Activated CD4-positive, alpha-beta memory T cell treated with anti-CD3 and anti-CD28 coated beads, Interleukin-2, amount 10 ng/mL, durations not matched to agents 7 days and 5 days (primary cell): ENCODE measurements at regions not wholly inside any gene's neighbourhood (a gene's known extent, or its start where the extent isn't known, plus 50 kb on each side); places are given as distances from the start of the nearest gene placed in this dataset.

ENCODE experiments used
- CTCF ChIA-PET: fragments of 350-600 bp; sonication (Branson Sonifier 250); formaldehyde crosslinking; loops from one replicate; lab custom pipeline; 2021; ENCODE audit warnings: antibody characterized with exemption, inconsistent platforms; lab: Charles Lee
- POLR2A ChIA-PET: fragments of 350-600 bp; sonication (Branson Sonifier 250); formaldehyde crosslinking; loops from one replicate; lab custom pipeline; 2021; ENCODE audit warnings: antibody characterized with exemption; lab: Charles Lee
- DNase-seq: peaks from one replicate; pipeline ENCODE4 v3.0.0-alpha.2; 2020
- H3K27ac Mint-ChIP-seq: one replicate; pipeline ENCODE4 v1.8.0; 2021; ENCODE audit warnings: mild to moderate bottlenecking, mixed read lengths
- H3K27me3 Mint-ChIP-seq: one replicate; pipeline ENCODE4 v1.8.0; 2021; ENCODE audit warnings: mixed read lengths
- H3K36me3 Mint-ChIP-seq: one replicate; pipeline ENCODE4 v1.8.0; 2021; ENCODE audit warnings: low read depth, mixed read lengths
- H3K4me1 Mint-ChIP-seq: one replicate; pipeline ENCODE4 v1.8.0; 2021; ENCODE audit warnings: mixed read lengths
- H3K4me3 Mint-ChIP-seq: one replicate; pipeline ENCODE4 v1.8.0; 2021; ENCODE audit warnings: mild to moderate bottlenecking, mixed read lengths
- H3K9me3 Mint-ChIP-seq: one replicate; pipeline ENCODE4 v1.8.0; 2021; ENCODE audit warnings: mixed read lengths

DNA sequence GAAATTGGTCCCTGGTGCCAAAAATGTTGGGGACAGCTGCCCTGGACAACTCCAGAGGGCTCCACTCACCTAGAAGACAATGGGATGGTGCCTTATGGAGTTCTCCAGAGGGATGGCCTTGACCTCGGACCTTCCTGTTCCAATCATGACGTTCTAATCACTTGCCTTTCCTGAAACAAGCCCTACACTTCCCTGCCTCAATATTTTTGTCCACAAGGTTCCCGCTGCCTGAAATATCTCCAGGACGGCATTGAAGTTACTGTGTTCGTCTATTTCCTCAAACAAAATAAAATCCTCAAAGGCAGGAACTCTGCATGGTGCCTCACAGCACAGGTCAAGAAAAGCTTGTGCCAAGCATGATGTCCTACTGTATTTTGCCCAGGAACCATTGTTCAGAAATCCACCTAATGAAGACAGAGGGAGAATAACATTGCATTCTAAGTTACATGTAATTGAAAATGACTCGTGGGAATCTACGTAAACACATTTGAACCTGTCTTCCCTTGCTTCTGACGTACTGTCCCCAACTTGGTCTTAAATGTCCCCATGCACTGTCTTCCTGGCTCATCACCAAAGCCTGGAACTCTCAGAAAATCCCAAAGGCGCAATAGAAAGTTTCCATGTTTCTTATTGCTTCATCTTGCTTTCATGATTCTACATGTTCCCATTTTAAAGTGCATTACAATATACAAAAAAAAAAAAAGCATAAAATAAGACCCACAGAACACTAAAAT lies 342.3 kb upstream of the NRP1 start:
- ChIA-PET POLR2A (no interaction called here), CTCF (no interaction called here)
- H3K4me3 Mint-ChIP-seq: no peak overlapping the region
- no peaks in the 10 kb centered on the region for H3K4me1 Mint-ChIP-seq
- no peak for DNase-seq
- no peaks in the 10 kb centered on the region for H3K36me3 Mint-ChIP-seq
- no peak overlapping the region for H3K27ac Mint-ChIP-seq
- H3K27me3 Mint-ChIP-seq: no peaks in the 10 kb centered on the region
- H3K9me3 Mint-ChIP-seq: no peaks in the 10 kb centered on the region

DNA sequence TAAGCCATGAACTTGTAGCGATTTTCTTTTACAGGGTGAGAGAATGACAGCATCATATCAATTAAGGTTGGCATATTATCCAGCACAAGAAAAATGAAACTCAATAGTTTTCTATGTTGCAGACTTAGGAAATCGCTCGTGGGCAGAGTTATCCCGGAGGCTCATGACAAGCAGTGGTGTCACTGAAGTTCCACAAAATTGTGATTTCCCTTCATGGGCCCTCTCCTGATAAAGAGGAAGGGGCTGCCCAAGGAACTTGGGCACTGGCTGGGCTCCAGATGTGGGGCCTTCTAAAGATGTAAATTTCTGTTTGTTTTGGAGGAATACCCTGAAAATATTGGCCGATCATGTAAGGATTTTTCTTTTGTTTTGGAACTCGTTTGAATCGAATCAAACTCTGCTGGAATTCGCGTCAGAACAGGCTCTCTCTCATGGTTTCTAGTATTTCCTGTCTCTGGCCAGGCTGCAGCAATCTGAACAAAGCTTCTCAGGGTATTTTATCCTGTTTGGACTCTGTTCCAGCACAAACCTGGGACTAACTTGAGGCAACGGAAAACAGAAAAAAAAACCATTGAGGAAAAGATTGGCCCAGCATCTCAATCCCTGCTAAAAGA lies 340.6 kb upstream of the NRP1 start:
- POLR2A ChIA-PET: no interaction called here
- H3K27ac Mint-ChIP-seq: no peak overlapping the region
- H3K27me3 Mint-ChIP-seq: no peaks in the 10 kb centered on the region
- no peaks in the 10 kb centered on the region for H3K4me1 Mint-ChIP-seq
- CTCF ChIA-PET: no interaction called here
- H3K4me3 Mint-ChIP-seq: no peak overlapping the region
- no peaks in the 10 kb centered on the region for H3K9me3 Mint-ChIP-seq
- no peaks in the 10 kb centered on the region for H3K36me3 Mint-ChIP-seq
- DNase-seq: no peak

DNA sequence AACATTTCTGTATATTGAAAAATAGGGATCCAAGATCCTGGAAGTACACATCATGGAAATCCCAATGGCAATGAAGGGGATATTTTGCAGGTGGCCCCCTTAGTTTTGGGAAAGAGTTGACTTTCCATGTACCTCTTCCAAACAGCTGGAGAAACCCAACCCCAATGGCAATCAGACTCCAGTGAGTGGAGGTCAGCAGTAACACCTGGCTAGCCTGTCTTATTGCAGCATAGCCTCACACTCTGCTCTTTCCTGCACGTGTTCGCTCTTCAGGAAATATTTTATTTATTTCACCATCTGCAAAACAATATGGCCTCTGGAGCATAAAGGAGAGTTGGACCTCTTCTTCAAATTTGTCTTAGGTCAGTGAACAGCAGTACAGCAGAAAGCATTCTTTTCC lies 340.0 kb upstream of the NRP1 start:
- ChIA-PET POLR2A (no interaction called here), CTCF (no interaction called here)
- Mint-ChIP-seq H3K4me1 (no peaks in the 10 kb centered on the region), H3K36me3 (no peaks in the 10 kb centered on the region), H3K4me3 (no peak overlapping the region), H3K27ac (no peak overlapping the region), H3K9me3 (no peaks in the 10 kb centered on the region), H3K27me3 (no peaks in the 10 kb centered on the region)
- no peak for DNase-seq

DNA sequence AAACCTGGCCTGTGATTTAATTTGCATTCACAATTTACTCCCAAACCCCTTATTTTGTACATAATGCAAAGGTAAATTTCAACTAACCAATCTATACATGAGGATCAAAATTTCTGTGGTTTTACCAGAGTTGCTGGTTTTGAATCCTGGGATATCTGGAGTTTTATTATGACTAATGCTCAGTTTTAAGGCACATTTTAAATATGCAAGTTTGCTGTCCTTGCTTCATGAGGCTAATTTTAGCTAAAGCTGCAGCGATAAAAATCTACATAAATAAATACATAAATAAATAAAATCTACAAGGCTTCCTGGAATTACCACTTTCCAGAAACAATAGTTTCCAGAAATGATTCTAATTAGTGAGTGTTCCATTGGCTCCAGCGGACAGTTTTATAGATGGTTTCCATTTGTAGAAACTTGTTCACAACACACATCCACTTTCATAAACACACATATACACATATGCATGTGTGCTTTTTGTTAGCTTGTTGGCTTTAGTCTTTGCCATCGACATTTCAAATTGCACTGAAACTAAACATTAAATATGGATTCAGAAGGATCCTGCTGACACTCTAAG lies 339.5 kb upstream of the NRP1 start:
- Mint-ChIP-seq H3K36me3 (no peaks in the 10 kb centered on the region), H3K4me1 (no peaks in the 10 kb centered on the region), H3K27me3 (no peaks in the 10 kb centered on the region), H3K4me3 (no peak overlapping the region), H3K27ac (no peak overlapping the region), H3K9me3 (no peaks in the 10 kb centered on the region)
- ChIA-PET POLR2A (no interaction called here), CTCF (no interaction called here)
- DNase-seq: no peak

DNA sequence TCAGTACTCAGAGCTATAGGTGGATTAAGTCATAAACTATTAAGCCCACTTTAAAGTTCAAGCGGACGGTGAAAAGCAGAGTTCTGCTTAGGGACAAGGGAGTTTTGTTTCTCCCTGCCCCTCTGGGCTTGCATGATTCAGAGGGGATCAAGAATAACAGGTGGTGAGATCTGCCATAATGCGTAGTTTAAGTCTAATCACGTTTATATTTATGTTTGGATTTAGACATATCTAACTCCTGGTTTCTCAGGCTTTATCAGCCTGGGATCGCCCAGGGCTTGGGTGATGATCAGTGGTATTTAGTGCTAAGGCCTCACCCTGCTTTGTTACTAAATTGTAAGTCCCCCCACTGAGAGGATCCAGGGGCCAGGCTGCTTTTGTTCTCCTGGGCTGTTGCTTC lies 335.4 kb upstream of the NRP1 start:
- CTCF ChIA-PET: no interaction called here
- peaks cover 1% of the 10 kb centered on the region for H3K27me3 Mint-ChIP-seq
- peaks cover 2% of the 10 kb centered on the region for H3K4me1 Mint-ChIP-seq
- H3K36me3 Mint-ChIP-seq: no peaks in the 10 kb centered on the region
- POLR2A ChIA-PET: no interaction called here
- H3K27ac Mint-ChIP-seq: no peak overlapping the region
- H3K9me3 Mint-ChIP-seq: no peaks in the 10 kb centered on the region
- no peak for DNase-seq
- H3K4me3 Mint-ChIP-seq: no peak overlapping the region

DNA sequence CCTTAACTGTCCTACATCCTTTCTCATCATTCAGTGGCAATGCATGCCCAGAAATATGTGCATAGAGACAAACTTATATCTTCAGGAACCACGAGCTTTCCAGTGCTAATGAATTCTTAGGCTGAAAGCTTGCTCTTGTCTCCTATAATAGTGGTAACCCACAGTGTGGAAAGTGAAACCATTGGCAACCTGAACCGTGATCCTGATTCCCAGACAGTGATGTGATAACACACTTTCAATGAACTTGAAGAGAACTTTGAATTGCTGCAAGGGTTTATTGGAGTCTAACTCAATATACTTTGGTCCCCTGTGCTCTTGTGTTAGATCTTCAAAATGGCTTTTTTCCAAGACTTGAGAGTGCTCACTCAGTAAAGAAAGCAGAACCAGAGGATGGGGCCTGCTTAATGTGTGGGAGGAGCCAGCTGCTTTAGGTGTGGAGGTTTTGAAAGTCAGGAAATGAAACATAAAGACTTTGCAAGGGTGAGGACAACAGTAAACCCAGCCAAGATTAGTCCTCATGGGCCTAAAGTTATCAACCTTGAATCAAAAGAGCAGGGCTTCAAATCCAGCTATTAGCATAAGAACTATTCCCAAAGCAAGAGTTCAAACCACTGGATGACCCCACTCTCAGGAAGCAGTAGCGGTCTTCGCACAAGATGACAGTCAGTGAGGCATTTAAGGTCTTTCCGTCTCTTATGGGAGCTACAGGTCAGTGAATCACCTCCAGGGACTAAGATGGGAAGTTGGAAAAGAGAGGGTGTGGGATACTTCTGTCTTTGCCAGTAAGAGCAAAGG lies 332.4 kb upstream of the NRP1 start:
- DNase-seq: no peak
- Mint-ChIP-seq H3K4me3 (no peak overlapping the region), H3K4me1 (peaks cover 2% of the 10 kb centered on the region), H3K9me3 (peaks cover 9% of the 10 kb centered on the region), H3K27ac (no peak overlapping the region), H3K36me3 (no peaks in the 10 kb centered on the region), H3K27me3 (peaks cover 4% of the 10 kb centered on the region)
- POLR2A ChIA-PET: no interaction called here
- CTCF ChIA-PET: no interaction called here

DNA sequence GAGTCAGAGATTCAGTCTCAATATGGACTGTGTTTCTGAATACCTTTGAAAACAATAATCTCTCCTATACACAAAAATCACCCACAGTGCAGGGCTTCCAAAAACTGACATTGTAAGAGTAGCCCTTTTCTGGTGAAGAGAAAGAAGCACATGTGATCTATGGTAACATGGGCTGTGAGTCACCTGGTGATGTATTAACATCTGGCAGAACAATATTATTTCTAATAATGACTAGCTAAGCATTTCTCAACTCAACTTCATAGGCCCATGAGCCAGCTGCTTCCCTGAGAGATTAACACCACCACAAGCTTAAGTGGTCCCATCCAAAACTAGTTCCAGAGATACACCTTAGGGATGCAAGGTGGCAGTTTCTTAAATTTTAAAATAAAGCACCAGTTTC lies 331.0 kb upstream of the NRP1 start:
- POLR2A ChIA-PET: no interaction called here
- peaks cover 9% of the 10 kb centered on the region for H3K9me3 Mint-ChIP-seq

DNA sequence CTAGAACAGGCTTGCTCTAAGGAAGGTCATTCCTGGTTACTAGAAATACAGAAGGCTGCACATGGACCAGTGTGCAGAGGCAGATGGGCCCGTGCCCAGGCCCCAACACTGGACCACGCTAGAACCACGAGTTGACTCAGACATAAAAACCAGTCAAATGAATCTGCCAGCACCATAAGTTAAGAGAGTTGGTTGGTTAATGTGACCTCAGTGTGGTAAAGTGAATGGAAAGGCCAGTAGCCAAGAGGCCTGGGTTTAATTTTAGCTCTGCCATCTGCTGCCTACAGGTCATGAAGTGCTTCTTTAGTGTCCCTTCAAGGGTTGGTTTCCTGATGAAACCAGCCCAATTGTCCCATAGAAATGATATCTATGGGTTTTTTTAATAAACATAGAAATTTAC lies 329.6 kb upstream of the NRP1 start:
- ChIA-PET CTCF (no interaction called here), POLR2A (no interaction called here)
- Mint-ChIP-seq H3K27me3 (peaks cover 7% of the 10 kb centered on the region), H3K9me3 (peaks cover 9% of the 10 kb centered on the region), H3K4me1 (peaks cover 2% of the 10 kb centered on the region), H3K4me3 (no peak overlapping the region), H3K27ac (no peak overlapping the region), H3K36me3 (no peaks in the 10 kb centered on the region)
- no peak for DNase-seq

More for the DNA sequence above, 331.0 kb upstream of the NRP1 start:
- Mint-ChIP-seq H3K4me3 (no peak overlapping the region), H3K4me1 (peaks cover 2% of the 10 kb centered on the region), H3K27me3 (peaks cover 4% of the 10 kb centered on the region), H3K36me3 (no peaks in the 10 kb centered on the region), H3K27ac (no peak overlapping the region)
- DNase-seq: no peak
- CTCF ChIA-PET: no interaction called here

DNA sequence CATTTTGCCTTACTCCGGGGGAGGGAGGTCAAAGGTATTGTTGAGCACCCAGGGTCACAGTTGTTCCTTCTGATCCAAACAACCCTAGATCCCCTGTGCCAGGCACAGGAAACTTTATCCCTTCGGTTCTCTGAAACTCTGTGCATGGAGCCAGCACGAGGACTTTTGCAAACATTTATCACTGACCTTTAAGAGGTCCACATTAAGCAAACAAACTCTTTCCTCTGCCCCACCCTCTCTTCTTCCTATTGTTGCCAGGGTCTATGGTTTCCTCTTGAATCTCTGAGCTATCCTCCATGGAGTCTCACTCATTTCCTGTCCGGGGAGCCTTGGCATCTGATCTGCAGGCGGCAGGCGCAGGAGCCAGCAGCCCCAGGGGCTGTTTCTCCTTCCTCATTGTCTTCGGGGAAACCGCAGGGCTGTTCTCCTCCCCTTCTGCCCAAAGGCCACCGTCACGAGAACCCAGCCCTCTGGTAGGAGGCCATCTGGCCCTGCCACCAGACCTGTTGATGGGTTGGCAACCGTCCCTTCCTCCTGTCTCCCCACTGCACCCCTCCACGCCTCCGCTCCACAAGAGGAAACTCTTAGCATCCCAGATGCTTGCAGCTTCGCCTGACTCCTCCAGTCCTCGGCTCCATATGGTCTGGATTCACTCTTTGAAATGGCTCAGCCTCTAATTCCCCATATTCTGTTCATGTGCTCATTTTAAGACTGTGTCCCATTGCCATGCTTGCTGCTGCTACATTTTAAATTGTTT lies 327.3 kb upstream of the NRP1 start:
- POLR2A ChIA-PET: no interaction called here
- no peak for DNase-seq
- Mint-ChIP-seq H3K27me3 (peaks cover 9% of the 10 kb centered on the region), H3K4me3 (no peak overlapping the region), H3K9me3 (peaks cover 9% of the 10 kb centered on the region), H3K36me3 (no peaks in the 10 kb centered on the region), H3K4me1 (peaks cover under 1% of the 10 kb centered on the region), H3K27ac (no peak overlapping the region)
- CTCF ChIA-PET: no interaction called here

DNA sequence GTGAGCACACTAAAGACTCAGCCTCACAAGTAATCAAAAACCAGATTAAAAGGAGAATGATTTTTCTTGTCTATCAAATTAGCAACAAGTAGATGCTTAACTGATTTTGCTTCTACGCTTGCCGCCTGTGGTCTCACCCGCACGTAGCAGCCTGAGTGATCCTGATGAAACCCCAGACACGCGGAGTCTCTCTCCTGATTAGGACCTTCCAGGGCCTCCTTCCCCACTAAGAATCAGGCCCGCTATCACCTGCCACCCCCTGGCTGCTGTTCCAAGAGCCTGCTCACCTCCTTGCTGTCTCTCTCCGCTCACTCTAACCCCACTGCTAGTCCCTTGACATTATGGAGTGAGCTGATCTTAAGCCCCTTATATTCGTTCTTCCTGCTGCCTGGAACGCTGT lies 325.9 kb upstream of the NRP1 start:
- Mint-ChIP-seq H3K9me3 (peaks cover 9% of the 10 kb centered on the region), H3K27ac (no peak overlapping the region), H3K27me3 (peaks cover 9% of the 10 kb centered on the region), H3K4me1 (peaks cover 1% of the 10 kb centered on the region), H3K36me3 (no peaks in the 10 kb centered on the region), H3K4me3 (no peak overlapping the region)
- ChIA-PET CTCF (no interaction called here), POLR2A (no interaction called here)
- no peak for DNase-seq

DNA sequence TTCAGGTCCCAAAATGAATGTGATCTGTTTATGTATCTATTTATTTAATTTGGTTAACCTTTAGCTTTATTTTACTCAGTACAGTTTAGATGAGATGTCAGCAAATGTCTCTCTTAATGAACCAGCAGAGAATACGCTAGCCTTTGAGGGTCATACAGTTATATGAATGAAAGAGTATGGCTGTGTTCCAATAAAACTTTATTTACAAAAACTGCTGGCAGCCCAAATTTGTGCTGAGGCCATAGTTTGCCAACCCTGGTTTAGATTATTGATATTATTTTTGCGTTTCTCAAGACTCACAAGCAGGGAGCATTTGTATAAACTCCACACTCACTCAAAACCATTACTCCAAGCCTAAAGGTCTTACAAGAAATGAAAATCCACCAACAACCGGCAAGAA lies 323.4 kb upstream of the NRP1 start:
- Mint-ChIP-seq H3K27ac (no peak overlapping the region), H3K4me3 (no peak overlapping the region), H3K36me3 (no peaks in the 10 kb centered on the region), H3K27me3 (peaks cover 11% of the 10 kb centered on the region), H3K9me3 (peaks cover 6% of the 10 kb centered on the region), H3K4me1 (peaks cover 1% of the 10 kb centered on the region)
- POLR2A ChIA-PET: no interaction called here
- DNase-seq: no peak
- CTCF ChIA-PET: no interaction called here

DNA sequence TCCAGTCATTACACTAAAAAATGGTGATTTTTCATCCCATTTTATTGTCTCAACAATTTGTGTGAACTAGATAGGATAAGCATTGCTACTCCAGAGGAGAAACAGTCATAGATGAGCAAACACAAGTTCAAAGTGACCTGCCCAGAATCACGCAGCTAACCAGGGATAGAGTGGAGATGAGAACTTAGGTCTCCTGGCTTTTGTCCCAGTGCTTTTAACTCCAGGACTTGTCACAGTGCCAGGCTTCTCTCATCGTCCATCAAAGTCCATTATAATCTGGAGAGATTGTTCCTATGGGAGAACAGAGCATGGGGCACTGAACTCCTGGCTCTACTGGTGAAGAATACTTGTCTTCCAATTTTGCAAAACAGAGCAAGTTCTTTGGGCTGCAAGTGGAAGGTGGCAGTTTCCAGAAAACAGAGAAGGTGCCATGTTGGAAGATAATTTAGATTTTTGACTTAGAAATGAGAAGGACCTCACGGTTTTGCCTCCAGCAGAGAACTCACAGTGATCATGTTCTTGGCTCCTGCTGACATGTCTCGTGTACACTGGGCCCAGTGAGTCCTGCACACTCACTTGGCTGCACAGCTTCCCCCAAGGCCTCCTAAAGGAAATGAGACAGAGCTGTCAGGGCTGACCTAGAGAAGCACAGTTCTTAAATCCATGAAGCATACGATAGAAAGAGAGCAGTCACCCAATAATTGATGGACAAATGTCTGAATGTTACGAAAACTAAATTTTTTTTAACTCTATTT lies 322.9 kb upstream of the NRP1 start:
- no peak overlapping the region for H3K27ac Mint-ChIP-seq
- peaks cover 1% of the 10 kb centered on the region for H3K4me1 Mint-ChIP-seq
- POLR2A ChIA-PET: no interaction called here
- no peaks in the 10 kb centered on the region for H3K36me3 Mint-ChIP-seq
- H3K4me3 Mint-ChIP-seq: no peak overlapping the region
- peaks cover 11% of the 10 kb centered on the region for H3K27me3 Mint-ChIP-seq
- peaks cover 6% of the 10 kb centered on the region for H3K9me3 Mint-ChIP-seq
- DNase-seq: no peak
- CTCF ChIA-PET: no interaction called here
